T47D (cell line): ENCODE measurements at regions not wholly inside any gene's neighbourhood (a gene's known extent, or its start where the extent isn't known, plus 50 kb on each side); places are given as distances from the start of the nearest gene placed in this dataset.
"Not testable (repeated sequence)": the region's sequence is repeated elsewhere in the genome, so short reads cannot be mapped to it uniquely, and the experiment has no call there.

ENCODE experiments used
- DNase-seq, 2 experiments: peaks; one replicate each; pipeline versions ENCODE4 v3.0.0 to v3.0.0-alpha.2; 2011 to 2012; ENCODE audit warnings: low read depth in 1 of 2, low spot score in 1 of 2
- JUND ChIP-seq: IDR thresholded peaks from 2 replicates; pipeline ENCODE4 v1.6.1; 2012; ENCODE audit warnings: low read depth
- in situ Hi-C: cut with HindIII; loops from 2 replicates; pipeline ENCODE4 v1.10.0; 2016; ENCODE audit warnings: low sequenced_read_pairs, low pct_unique_long_range_greater_than_20kb

- TF ChIP-seq JUND = no peak
- in situ Hi-C loops = no loop called here
- DNase-seq = no peak
Measured at GRCh38 chr10:124172181-124172916, 79.0 kb upstream of the CHST15 start.

DNA sequence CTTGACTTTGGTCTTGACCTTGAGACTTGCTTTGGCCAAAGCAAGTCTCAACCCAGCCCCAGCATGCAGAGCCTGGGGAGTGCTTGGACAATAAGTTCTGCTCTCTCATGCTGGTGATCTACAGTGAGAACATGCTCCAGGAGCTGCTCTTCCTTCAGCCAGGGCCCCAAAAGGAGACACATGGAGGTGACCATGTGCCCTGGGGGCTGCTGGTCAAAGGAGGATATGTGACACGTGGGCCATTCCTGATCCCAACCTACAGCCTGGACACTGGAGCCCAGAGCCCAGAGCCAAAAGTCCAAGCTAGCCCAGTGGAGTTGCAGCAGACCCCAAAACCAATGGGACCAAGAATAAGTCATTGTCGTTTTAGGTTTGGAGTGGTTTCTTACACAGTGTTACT is 78.2 kb upstream of the CHST15 start:
- DNase-seq = no peak
- in situ Hi-C loops = no loop called here
- TF ChIP-seq JUND = no peak

DNA sequence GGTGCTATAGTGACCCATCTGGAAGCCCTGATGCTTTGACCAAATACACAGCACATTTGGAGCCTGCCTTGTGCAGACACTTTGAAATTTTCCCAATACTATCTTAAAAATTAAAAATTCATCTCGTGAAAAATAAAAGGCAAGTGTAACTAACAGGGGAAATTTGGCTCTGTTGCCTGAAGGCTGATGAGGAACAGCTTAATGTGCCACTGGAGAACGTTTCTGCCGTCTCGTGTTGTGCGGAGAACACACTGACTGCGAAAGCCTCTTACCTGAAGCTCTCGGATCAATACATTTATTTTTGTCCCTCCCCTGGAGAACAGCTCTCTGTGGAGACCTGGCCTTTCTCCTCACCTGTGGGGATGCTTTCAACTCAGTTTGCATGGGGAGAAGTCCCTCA is 77.2 kb upstream of the CHST15 start:
- no peak for TF ChIP-seq JUND
- in situ Hi-C loops = no loop called here
- DNase-seq = no peak

DNA sequence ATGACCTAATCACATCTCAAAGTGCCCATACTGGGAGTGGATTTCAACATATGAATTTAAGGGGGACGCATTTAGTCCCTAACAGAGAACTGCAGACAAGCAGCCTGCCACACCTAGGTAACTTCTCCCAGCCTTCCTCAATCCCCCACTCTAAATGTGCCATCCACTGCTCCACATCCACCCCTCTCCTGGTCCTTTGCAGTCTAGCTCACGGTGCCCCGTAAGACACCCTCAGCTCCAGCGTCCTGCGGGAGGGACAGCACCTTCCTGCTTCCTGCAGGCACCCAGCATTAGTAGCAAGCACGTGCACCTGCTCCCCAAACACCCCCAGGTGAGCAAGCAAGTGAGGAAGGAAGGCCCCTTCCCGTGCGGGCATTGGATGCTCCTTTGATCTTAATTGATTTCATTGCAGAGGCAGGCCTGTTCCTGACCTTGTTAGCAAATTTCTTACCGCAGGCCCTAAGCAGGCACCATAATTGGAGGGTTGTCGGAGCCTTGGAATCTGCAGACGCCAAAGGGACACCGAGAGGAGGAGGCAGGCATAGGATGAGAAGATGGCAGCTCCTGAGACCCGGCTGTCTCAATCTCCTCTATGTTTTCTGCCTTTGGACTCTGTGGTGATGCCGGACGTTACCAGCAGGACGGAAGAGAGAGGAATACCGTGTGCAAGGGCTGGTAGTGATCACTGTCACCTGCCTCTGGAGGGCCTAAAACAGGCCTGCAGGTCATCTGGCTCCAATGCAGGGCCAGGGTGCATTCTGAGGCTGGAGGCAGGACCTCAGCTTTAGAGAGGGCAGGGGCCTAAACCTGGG is 75.8 kb upstream of the CHST15 start:
- DNase-seq = no peak
- in situ Hi-C loops = no loop called here
- TF ChIP-seq JUND = no peak

GRCh38 chr10:124168581-124168980 is 75.2 kb upstream of the CHST15 start:
- in situ Hi-C loops = no loop called here
- DNase-seq = no peak
- no peak for TF ChIP-seq JUND

DNA sequence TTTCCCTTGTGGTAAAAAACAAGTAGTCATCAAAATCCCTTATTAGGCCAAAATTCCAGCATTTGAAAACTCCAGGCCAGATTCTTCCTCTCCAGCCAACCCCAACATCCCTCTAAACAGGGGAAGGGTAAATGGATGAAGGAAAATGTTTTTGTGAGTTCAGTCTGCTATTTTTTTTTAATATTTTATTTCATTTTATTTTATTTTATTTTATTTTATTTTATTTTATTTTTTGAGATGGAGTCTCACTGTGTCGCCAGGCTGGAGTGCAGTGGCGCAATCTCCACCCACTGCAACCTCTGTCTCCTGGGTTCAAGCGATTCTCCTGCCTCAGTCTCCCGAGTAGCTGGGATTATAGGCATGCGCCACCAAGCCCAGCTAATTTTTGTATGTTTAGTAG is 74.5 kb upstream of the CHST15 start:
- DNase-seq, in situ Hi-C loops: not testable (repeated sequence)

DNA sequence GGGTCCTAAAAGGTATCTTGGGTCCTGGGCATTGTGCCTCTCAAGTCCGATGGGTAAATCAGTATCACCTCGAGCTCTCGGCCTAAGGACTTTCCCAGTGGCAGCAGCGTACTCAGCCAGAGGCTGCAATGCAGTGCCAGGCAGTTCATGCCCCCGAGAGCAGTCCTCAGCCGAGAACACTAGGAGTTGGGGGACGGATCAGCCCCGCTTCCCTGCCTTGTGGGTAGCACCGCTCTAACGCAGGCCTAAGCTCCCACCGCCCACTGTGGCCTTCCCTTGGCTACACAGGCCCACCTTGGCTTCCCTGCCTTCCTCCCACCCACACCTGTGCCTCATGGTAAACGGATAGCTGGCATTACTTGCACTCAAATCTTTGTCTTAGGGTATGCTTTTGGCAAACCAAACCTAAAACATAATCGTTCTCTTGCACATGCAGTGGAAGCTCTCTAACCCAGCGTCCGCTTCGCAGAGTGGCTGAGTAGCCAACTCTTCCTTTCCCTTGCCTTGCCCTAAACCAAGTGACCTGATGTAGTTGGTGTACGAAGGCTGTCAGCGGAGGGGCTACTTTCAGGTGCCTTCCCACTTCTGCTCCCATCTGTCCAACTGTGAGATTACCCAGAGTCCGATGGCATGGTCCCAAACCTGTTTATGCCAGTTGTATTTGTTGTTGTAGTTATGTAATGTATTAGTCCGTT is 73.2 kb upstream of the CHST15 start:
- TF ChIP-seq JUND = no peak
- in situ Hi-C loops = no loop called here
- DNase-seq = no peak

- in situ Hi-C loops = no loop called here
- no peak for DNase-seq
- TF ChIP-seq JUND = no peak
Measured at GRCh38 chr10:124165827-124166226, 72.4 kb upstream of the CHST15 start.

GRCh38 chr10:124165311-124165710 is 71.9 kb upstream of the CHST15 start:
- DNase-seq = no peak
- in situ Hi-C loops = no loop called here
- no peak for TF ChIP-seq JUND

DNA sequence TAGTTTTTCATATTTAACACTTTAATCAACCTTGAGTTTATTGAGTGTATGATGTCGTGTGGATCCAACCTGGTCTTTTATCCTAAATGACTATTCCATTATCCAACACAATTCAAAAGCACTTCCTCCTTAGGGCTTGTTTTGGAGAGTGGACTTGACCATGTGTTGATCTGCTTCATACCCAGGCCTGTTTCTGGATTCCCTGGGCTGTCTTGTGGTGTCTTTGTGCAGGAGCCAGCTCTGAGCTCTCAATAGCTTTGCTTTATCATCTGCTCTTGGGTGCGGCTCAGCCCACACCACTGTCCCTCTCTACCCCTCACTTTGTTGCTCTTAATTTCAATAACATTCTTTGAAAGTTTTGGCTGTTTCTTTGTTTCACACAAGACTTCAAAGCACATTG is 70.9 kb upstream of the CHST15 start:
- in situ Hi-C loops = no loop called here
- no peak for TF ChIP-seq JUND
- DNase-seq = no peak

DNA sequence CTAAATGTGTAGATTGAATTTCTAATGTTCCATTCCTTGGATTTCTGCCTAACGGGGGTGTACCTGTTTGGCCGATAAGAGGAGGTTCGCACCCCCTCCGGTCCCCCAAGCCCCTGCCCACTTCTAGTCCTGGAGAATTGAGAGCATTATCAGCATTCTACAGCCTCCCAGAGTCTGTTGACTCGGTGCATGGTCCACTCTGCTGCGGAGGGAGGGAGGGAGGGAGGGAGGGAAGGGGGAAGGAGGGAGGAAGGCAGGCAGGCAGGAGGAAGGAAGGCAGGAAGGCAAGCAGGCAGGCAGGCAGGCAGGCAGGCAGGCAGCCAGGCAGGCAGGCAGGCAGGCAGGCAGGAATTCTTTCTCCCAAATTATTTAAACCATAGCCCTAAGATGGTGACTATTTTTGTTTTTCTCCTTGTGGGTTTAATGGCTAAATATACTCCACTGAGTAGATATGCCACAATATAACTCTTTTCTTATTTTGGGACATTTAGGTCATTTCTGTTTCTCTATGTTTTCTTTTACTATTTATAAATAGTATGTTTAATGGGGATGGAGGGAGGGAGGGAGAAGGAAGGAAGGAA is 69.5 kb upstream of the CHST15 start:
- in situ Hi-C loops = no loop called here
- no peak for TF ChIP-seq JUND
- DNase-seq = no peak

GRCh38 chr10:124162136-124162535 is 68.7 kb upstream of the CHST15 start:
- in situ Hi-C loops = no loop called here
- TF ChIP-seq JUND = no peak
- DNase-seq = no peak

DNA sequence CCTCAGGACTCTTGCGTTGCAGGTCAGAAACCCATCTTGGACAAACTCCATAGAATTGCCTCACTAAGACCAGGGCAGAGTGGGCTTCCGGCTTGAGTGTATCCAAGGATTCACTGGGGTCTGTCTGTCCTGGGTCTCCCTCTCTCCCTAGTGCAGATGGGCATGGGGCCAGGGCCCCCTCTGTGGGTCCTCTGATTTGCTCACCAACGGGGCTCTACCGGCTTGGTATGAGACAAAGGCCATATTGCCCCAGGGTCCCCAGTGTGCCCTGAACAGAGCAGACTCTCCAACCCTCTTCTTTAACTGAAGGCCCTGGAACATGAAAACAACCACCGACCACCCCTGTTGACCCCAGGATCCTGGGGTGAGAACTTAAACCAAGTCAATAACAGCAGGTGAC is 68.2 kb upstream of the CHST15 start:
- in situ Hi-C loops = no loop called here
- TF ChIP-seq JUND = no peak
- DNase-seq = no peak
